Panc1 (cell line): ENCODE measurements at regions not wholly inside any gene's neighbourhood (a gene's known extent, or its start where the extent isn't known, plus 50 kb on each side); places are given as distances from the start of the nearest gene placed in this dataset.
"Not testable (repeated sequence)": the region's sequence is repeated elsewhere in the genome, so short reads cannot be mapped to it uniquely, and the experiment has no call there.

Source experiments
- CTCF ChIP-seq: fragments of 450-650 bp; IDR thresholded peaks from 2 replicates; pipeline ENCODE4 v1.5.1; 2017; ENCODE audit warnings: mild to moderate bottlenecking
- POLR2AphosphoS5 ChIP-seq: IDR thresholded peaks from 2 replicates; pipeline ENCODE4 v1.6.1; 2012; ENCODE audit warnings: mild to moderate bottlenecking, low read depth, low read length, moderate library complexity

DNA sequence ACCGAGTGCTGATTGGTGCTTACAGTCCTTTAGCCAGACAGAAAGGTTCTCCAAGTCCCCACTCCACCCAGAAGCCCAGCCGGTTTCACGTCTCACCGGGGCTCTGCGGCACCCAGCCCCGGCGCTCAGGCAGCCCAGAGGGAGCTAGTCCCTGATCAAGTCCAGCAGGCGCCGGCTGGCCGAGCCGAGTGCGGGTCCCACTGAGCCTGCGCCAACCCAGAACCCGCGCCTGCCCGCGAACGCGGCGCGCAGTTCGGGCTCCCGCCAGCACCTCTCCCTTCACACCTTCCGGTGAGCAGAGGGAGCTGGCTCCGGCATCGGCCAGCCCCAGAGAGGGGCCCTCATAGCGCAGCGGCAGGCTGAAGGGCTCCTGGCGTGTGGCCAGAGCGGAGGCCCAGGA lies 481.6 kb upstream of the CHD1 start:
- TF ChIP-seq CTCF, POLR2AphosphoS5: not testable (repeated sequence)
